Astrocyte (in vitro differentiated cells and primary cell): ENCODE measurements at regions not wholly inside any gene's neighbourhood (a gene's known extent, or its start where the extent isn't known, plus 50 kb on each side); places are given as distances from the start of the nearest gene placed in this dataset.

Source experiments
- CTCF ChIP-seq: IDR thresholded peaks from 2 replicates; pipeline ENCODE4 v1.5.1; 2011; ENCODE audit warnings: low read depth, mild to moderate bottlenecking, inconsistent platforms, low read length, moderate library complexity; ENCODE audit not compliant: insufficient read depth
- EZH2 ChIP-seq: IDR thresholded peaks from 2 replicates; pipeline ENCODE4 v1.6.1; 2012; ENCODE audit warnings: mild to moderate bottlenecking, low read length, inconsistent platforms; ENCODE audit not compliant: insufficient read depth

DNA sequence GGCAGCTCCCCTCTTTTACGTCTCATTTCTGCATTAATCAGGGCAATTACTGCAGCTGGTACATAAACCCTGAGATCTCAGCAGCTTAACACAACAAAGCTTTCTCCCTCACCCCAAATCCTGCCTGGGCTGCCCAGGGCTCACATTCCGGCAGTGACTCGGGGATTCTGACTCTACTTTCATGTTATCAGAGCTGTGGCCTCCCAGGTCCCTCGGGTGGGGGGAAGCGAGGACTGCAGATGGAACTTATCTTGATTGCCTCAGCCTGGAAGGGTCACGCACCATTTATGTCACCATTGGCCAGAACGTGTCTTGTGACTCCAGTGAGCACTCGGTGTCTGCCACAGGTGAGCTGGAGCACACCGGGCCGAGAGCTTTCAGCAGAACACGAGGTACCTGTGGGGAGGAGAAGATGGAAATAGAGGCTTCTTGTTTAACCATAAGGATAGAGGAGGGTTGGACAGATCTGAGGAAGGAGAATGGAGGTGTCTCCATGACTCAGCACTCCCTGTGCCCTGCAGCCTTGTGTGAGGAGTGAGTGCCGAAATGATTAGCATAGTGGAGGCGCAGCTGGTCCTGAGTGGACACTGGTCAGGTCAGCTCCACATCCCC lies 88.5 kb upstream of the EXOC2 start:
- TF ChIP-seq CTCF (no peak), EZH2 (no peak)
